HG03432 (cell line): ENCODE measurements at regions not wholly inside any gene's neighbourhood (a gene's known extent, or its start where the extent isn't known, plus 50 kb on each side); places are given as distances from the start of the nearest gene placed in this dataset.
"Not testable (repeated sequence)": the region's sequence is repeated elsewhere in the genome, so short reads cannot be mapped to it uniquely, and the experiment has no call there.

Experiments
- ATAC-seq: cut with Tn5 transposase; IDR thresholded peaks from one replicate; pipeline ENCODE4 v1.9.1; 2021; ENCODE audit warnings: mild to moderate bottlenecking, moderate library complexity; ENCODE audit not compliant: unreplicated experiment

- ATAC-seq = no peak
Measured at GRCh38 chr12:70008944-70009343, 183.9 kb downstream of the MYRFL start.

GRCh38 chr12:70011353-70011752, 186.3 kb downstream of the MYRFL start:
- ATAC-seq = no peak

- not testable (repeated sequence) for ATAC-seq
Measured at GRCh38 chr12:70013016-70013415, 188.0 kb downstream of the MYRFL start.

- ATAC-seq = no peak
Measured at GRCh38 chr12:70028515-70028914, 203.5 kb downstream of the MYRFL start.

- ATAC-seq = no peak
Measured at GRCh38 chr12:70028918-70029317, 203.9 kb downstream of the MYRFL start.

GRCh38 chr12:70031046-70031445, 206.0 kb downstream of the MYRFL start:
- no peak for ATAC-seq

GRCh38 chr12:70032076-70032475, 207.0 kb downstream of the MYRFL start:
- no peak for ATAC-seq

- no peak for ATAC-seq
Measured at GRCh38 chr12:70033310-70033709, 208.3 kb downstream of the MYRFL start.

- no peak for ATAC-seq
Measured at GRCh38 chr12:70040141-70040540, 203.1 kb upstream of the CNOT2 start.

- no peak for ATAC-seq
Measured at GRCh38 chr12:70042675-70043074, 200.6 kb upstream of the CNOT2 start.

GRCh38 chr12:70043490-70044138, 199.6 kb upstream of the CNOT2 start:
- no peak for ATAC-seq

- no peak for ATAC-seq
Measured at GRCh38 chr12:70044167-70044566, 199.1 kb upstream of the CNOT2 start.

GRCh38 chr12:70045036-70045435, 198.2 kb upstream of the CNOT2 start:
- ATAC-seq = no peak

GRCh38 chr12:70045514-70045913, 197.7 kb upstream of the CNOT2 start:
- ATAC-seq = no peak

GRCh38 chr12:70048521-70049250, 194.5 kb upstream of the CNOT2 start:
- ATAC-seq = no peak

- ATAC-seq = peak; percentile 95
Measured at GRCh38 chr12:70049596-70050360, 193.5 kb upstream of the CNOT2 start.

- ATAC-seq = no peak
Measured at GRCh38 chr12:70052476-70052875, 190.8 kb upstream of the CNOT2 start.

- no peak for ATAC-seq
Measured at GRCh38 chr12:70052931-70053497, 190.2 kb upstream of the CNOT2 start.

GRCh38 chr12:70059373-70059772, 183.9 kb upstream of the CNOT2 start:
- no peak for ATAC-seq

- no peak for ATAC-seq
Measured at GRCh38 chr12:70060634-70061033, 182.6 kb upstream of the CNOT2 start.

GRCh38 chr12:70068743-70069142, 174.5 kb upstream of the CNOT2 start:
- ATAC-seq = no peak
